ENCODE measurements at regions not wholly inside any gene's neighbourhood (a gene's known extent, or its start where the extent isn't known, plus 50 kb on each side); places are given as distances from the start of the nearest gene placed in this dataset.

GRCh38 chr17:14779241-14779640, 478.4 kb downstream of the HS3ST3B1 start:
- Mint-ChIP-seq H3K36me3 (ENCODE audit: low read depth) (no peaks in the 10 kb centered on the region), H3K4me3 (no peak overlapping the region), H3K27ac (no peak overlapping the region), H3K27me3 (ENCODE audit: low read depth) (no peaks in the 10 kb centered on the region), H3K9me3 (peaks cover 4% of the 10 kb centered on the region), H3K4me1 (ENCODE audit: low read depth) (no peaks in the 10 kb centered on the region)
- no peak for DNase-seq (ENCODE audit: low spot score)

GRCh38 chr17:14777291-14777690, 476.4 kb downstream of the HS3ST3B1 start:
- Mint-ChIP-seq H3K27ac (no peak overlapping the region), H3K4me1 (ENCODE audit: low read depth) (no peaks in the 10 kb centered on the region), H3K9me3 (peaks cover 5% of the 10 kb centered on the region), H3K27me3 (ENCODE audit: low read depth) (no peaks in the 10 kb centered on the region), H3K36me3 (ENCODE audit: low read depth) (no peaks in the 10 kb centered on the region), H3K4me3 (no peak overlapping the region)
- no peak for DNase-seq (ENCODE audit: low spot score)

DNA sequence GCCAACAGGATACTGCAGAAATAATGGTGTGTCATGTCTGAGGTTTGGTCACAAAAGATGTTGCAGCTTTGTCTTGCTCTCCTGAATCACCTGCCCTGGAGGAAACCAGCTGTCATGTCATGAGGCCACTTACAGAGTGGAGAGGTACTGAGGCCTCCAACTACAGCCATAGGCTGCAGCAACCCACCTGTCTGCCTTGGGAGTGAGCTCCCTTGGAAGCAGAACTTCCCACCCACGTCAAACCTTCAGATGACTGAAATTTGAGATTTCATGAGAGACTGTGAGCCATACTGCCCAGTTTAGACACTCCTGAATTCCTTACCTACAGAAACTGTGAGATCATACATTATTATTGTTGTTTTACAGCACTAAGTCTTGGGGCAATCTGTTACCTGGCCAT, 475.9 kb downstream of the HS3ST3B1 start:
- H3K9me3 Mint-ChIP-seq, result peaks cover 5% of the 10 kb centered on the region
- H3K4me1 Mint-ChIP-seq (ENCODE audit: low read depth), result no peaks in the 10 kb centered on the region
- no peaks in the 10 kb centered on the region for H3K36me3 Mint-ChIP-seq (ENCODE audit: low read depth)
- no peak for DNase-seq (ENCODE audit: low spot score)
- H3K4me3 Mint-ChIP-seq, result no peak overlapping the region
- H3K27ac Mint-ChIP-seq, result no peak overlapping the region
- no peaks in the 10 kb centered on the region for H3K27me3 Mint-ChIP-seq (ENCODE audit: low read depth)

DNA sequence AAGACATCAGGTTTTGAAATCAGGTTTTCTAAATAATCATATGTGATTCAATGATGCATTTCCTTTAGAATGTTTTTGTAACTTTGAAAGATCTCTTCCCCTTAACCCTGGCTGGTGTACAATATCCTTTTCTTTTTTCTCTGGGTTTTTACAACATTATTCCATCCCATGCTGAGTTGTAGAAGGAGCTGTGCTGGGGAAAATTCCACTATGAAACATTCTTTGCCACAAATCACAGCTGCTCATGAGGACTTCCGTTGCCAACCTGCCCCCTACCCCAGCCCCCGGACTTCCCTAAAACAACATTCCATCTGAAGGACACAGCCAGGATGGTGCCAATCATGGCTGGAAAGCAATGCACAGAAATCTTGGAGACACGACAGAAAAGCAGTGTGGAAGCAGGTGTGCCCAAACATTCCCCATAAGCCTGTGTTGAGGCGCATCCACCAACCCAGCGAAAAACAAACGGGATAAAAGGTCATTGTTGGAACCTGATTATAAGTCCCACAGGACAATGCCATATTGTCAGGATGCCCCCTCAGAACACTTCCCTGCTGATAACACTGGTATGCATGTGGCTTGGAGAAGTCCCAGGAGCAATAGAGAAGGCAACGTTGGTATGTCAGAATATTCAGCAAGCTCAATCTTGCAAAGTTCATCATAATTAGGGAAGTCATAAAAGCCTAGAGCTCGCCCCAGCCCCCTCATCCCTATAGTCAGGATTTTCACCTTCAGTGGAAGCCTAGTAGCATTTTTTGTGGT, 475.0 kb downstream of the HS3ST3B1 start:
- no peaks in the 10 kb centered on the region for H3K27me3 Mint-ChIP-seq (ENCODE audit: low read depth)

GRCh38 chr17:14774774-14775173, 473.9 kb downstream of the HS3ST3B1 start:
- DNase-seq (ENCODE audit: low spot score), result no peak
- peaks cover 5% of the 10 kb centered on the region for H3K9me3 Mint-ChIP-seq
- no peaks in the 10 kb centered on the region for H3K36me3 Mint-ChIP-seq (ENCODE audit: low read depth)
- no peaks in the 10 kb centered on the region for H3K27me3 Mint-ChIP-seq (ENCODE audit: low read depth)
- H3K27ac Mint-ChIP-seq, result no peak overlapping the region
- no peak overlapping the region for H3K4me3 Mint-ChIP-seq
- H3K4me1 Mint-ChIP-seq (ENCODE audit: low read depth), result no peaks in the 10 kb centered on the region

More for the DNA sequence above, 475.0 kb downstream of the HS3ST3B1 start:
- no peaks in the 10 kb centered on the region for H3K4me1 Mint-ChIP-seq (ENCODE audit: low read depth)
- H3K9me3 Mint-ChIP-seq, result peaks cover 5% of the 10 kb centered on the region
- no peak for DNase-seq (ENCODE audit: low spot score)
- H3K27ac Mint-ChIP-seq, result no peak overlapping the region
- no peaks in the 10 kb centered on the region for H3K36me3 Mint-ChIP-seq (ENCODE audit: low read depth)
- no peak overlapping the region for H3K4me3 Mint-ChIP-seq

GRCh38 chr17:14772776-14773175, 471.9 kb downstream of the HS3ST3B1 start:
- no peaks in the 10 kb centered on the region for H3K27me3 Mint-ChIP-seq (ENCODE audit: low read depth)
- no peak overlapping the region for H3K4me3 Mint-ChIP-seq
- H3K36me3 Mint-ChIP-seq (ENCODE audit: low read depth), result no peaks in the 10 kb centered on the region
- no peaks in the 10 kb centered on the region for H3K4me1 Mint-ChIP-seq (ENCODE audit: low read depth)
- peaks cover 8% of the 10 kb centered on the region for H3K9me3 Mint-ChIP-seq
- H3K27ac Mint-ChIP-seq, result no peak overlapping the region
- DNase-seq (ENCODE audit: low spot score), result no peak

DNA sequence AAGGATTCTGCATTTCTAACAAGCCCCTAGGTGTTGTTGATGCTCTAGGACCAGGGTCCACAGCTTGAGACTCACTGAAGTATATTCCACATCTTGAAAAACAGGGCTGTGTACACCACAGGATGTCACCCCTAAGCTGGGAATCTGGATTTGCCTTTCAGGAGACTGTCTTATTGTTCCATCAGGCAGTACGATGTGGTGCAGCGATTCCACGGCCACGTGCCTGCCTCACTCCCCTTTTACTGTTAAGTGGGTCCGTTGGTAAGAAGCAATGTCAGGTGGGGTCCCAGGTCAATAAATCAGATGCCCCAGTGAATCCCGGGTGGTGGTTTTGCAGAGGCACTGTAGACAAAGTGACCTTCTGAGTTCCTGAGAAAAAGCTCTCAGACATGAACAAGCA, 470.7 kb downstream of the HS3ST3B1 start:
- Mint-ChIP-seq H3K36me3 (ENCODE audit: low read depth) (no peaks in the 10 kb centered on the region), H3K27me3 (ENCODE audit: low read depth) (no peaks in the 10 kb centered on the region), H3K27ac (no peak overlapping the region), H3K9me3 (peaks cover 8% of the 10 kb centered on the region), H3K4me3 (no peak overlapping the region), H3K4me1 (ENCODE audit: low read depth) (no peaks in the 10 kb centered on the region)
- no peak for DNase-seq (ENCODE audit: low spot score)

GRCh38 chr17:14768923-14769322, 468.0 kb downstream of the HS3ST3B1 start:
- Mint-ChIP-seq H3K4me3 (no peak overlapping the region), H3K9me3 (peaks cover 4% of the 10 kb centered on the region), H3K36me3 (ENCODE audit: low read depth) (no peaks in the 10 kb centered on the region), H3K4me1 (ENCODE audit: low read depth) (no peaks in the 10 kb centered on the region), H3K27ac (no peak overlapping the region), H3K27me3 (ENCODE audit: low read depth) (no peaks in the 10 kb centered on the region)
- DNase-seq (ENCODE audit: low spot score), result no peak

DNA sequence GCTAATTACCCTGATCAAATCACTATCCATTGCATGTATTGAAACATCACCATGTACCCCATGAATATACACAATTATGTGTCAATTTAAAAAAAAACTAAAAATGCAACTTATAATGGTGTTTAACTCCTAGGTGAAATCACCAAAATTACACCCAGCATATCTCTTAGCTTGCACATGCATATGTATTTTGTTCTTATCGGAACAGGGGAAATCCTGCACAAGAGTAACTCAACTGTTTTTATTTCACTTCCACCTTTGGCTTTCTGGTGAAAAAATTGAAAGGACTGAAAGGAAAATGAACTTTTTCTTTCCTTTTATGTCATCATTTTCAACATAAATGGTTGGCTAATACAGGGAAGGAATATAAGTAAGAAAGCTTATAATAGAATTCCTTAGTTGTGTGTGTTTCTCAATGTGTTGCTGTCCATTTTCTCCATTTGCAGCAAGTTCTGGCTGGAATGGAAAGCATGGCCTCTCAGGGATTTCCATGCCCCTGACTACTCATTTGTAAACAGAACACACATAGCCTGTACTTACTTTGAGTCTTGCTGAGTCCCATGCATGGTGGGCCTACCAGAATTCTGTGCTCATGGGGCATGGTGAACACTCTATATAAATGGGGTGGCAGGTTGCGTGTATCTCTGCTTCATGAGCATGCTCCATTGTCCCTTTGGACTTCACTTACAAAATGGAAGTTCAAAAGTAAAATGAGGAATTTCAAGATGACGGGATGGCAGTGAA, 462.0 kb downstream of the HS3ST3B1 start:
- Mint-ChIP-seq H3K4me1 (ENCODE audit: low read depth) (no peaks in the 10 kb centered on the region), H3K9me3 (no peaks in the 10 kb centered on the region), H3K36me3 (ENCODE audit: low read depth) (no peaks in the 10 kb centered on the region), H3K4me3 (no peak overlapping the region), H3K27me3 (ENCODE audit: low read depth) (no peaks in the 10 kb centered on the region), H3K27ac (no peak overlapping the region)
- DNase-seq (ENCODE audit: low spot score), result no peak

DNA sequence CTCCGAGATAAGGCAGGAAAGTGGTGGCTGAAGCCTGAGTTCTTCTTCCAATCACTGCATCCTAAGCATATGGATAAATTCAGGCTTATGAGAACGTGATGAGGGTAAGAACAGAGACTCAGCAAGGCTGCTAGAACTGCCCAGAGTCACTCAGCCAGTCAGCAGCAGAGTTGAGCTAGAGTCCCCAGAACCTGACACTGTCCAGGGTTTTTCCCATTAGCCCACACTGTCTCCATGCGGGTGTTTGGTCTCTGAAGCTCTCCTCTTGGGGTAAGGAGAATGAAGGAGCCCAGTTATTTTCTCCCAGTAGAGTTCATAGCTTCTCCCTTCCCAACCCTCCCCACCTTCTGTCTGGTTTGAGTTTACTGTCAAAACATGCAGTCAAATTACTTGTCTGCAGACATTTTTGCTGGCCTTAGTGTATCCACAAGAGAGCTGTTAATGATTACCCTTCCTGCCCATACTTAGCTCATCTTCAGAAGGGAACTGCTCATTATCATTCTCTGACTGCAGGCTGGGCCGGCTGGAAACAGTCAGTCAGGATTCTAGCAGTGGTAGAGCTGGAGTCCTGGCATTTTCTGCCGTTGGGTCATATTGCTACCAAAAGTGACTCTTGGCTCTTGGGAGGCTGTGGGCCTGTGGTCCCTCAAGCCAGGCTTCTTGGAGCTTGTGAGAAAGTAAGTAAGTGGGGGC, 460.0 kb downstream of the HS3ST3B1 start:
- no peak overlapping the region for H3K4me3 Mint-ChIP-seq
- H3K4me1 Mint-ChIP-seq (ENCODE audit: low read depth), result no peaks in the 10 kb centered on the region
- no peak for DNase-seq (ENCODE audit: low spot score)
- H3K27me3 Mint-ChIP-seq (ENCODE audit: low read depth), result no peaks in the 10 kb centered on the region
- H3K36me3 Mint-ChIP-seq (ENCODE audit: low read depth), result no peaks in the 10 kb centered on the region
- H3K27ac Mint-ChIP-seq, result no peak overlapping the region
- H3K9me3 Mint-ChIP-seq, result no peaks in the 10 kb centered on the region

DNA sequence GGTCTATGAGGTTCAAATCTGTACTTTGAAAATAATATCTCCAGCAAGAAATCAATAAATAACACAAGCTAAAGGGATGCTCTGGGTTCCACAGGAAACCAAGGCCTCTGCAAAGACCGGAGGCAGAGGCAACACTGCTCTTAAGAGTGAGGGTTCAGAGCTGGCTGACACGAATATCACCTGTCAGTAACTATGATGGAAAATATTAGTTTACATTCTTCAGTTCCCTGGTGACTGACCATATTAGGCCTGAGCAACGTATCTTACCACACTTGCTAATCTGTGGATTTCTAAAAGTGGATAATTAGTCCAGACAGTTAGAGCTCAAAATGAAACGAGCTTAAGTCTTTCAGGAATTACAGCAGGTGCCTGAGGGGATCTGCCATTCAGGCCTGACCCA, 459.3 kb downstream of the HS3ST3B1 start:
- no peak overlapping the region for H3K27ac Mint-ChIP-seq
- H3K4me1 Mint-ChIP-seq (ENCODE audit: low read depth), result no peaks in the 10 kb centered on the region
- no peaks in the 10 kb centered on the region for H3K9me3 Mint-ChIP-seq
- no peaks in the 10 kb centered on the region for H3K27me3 Mint-ChIP-seq (ENCODE audit: low read depth)
- no peaks in the 10 kb centered on the region for H3K36me3 Mint-ChIP-seq (ENCODE audit: low read depth)
- H3K4me3 Mint-ChIP-seq, result no peak overlapping the region
- no peak for DNase-seq (ENCODE audit: low spot score)

GRCh38 chr17:14759325-14759724, 458.4 kb downstream of the HS3ST3B1 start:
- no peaks in the 10 kb centered on the region for H3K9me3 Mint-ChIP-seq
- H3K4me3 Mint-ChIP-seq, result no peak overlapping the region
- no peaks in the 10 kb centered on the region for H3K4me1 Mint-ChIP-seq (ENCODE audit: low read depth)
- no peaks in the 10 kb centered on the region for H3K27me3 Mint-ChIP-seq (ENCODE audit: low read depth)
- H3K36me3 Mint-ChIP-seq (ENCODE audit: low read depth), result no peaks in the 10 kb centered on the region
- DNase-seq (ENCODE audit: low spot score), result no peak
- no peak overlapping the region for H3K27ac Mint-ChIP-seq

GRCh38 chr17:14756479-14756878, 455.6 kb downstream of the HS3ST3B1 start:
- Mint-ChIP-seq H3K4me1 (ENCODE audit: low read depth) (no peaks in the 10 kb centered on the region), H3K9me3 (no peaks in the 10 kb centered on the region)

DNA sequence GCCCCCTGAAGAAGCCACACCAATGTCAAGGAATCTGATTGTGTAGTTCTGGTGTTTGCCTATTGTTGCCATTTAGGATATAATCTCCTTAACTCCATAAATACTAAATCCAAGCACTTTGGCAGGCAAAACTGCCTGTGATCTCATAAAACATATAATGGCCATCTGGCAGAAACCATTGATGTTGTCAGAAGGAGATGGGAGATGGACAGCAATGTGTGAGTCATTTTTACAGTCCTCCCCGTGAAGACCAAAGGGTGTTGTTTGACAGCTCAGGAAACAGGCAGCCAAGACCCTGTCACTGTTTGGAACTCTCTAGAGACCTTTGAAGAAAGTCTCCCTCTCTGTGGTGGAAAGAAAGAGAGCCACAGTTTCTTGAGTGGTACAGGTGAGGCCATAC, 454.1 kb downstream of the HS3ST3B1 start:
- no peaks in the 10 kb centered on the region for H3K9me3 Mint-ChIP-seq
- H3K27ac Mint-ChIP-seq, result no peak overlapping the region
- H3K27me3 Mint-ChIP-seq (ENCODE audit: low read depth), result no peaks in the 10 kb centered on the region
- DNase-seq (ENCODE audit: low spot score), result no peak
- H3K4me3 Mint-ChIP-seq, result no peak overlapping the region
- no peaks in the 10 kb centered on the region for H3K4me1 Mint-ChIP-seq (ENCODE audit: low read depth)
- no peaks in the 10 kb centered on the region for H3K36me3 Mint-ChIP-seq (ENCODE audit: low read depth)

More at GRCh38 chr17:14756479-14756878, 455.6 kb downstream of the HS3ST3B1 start:
- H3K27me3 Mint-ChIP-seq (ENCODE audit: low read depth), result no peaks in the 10 kb centered on the region
- H3K27ac Mint-ChIP-seq, result no peak overlapping the region
- no peaks in the 10 kb centered on the region for H3K36me3 Mint-ChIP-seq (ENCODE audit: low read depth)
- no peak for DNase-seq (ENCODE audit: low spot score)
- no peak overlapping the region for H3K4me3 Mint-ChIP-seq

Measured in T-helper 2 cell treated with Interferon-gamma antibody and Interleukin-4, amounts not matched to agents 5 μg/mL and 100 μg/mL, for 36 hours (primary cell).